ENCODE measurements at regions not wholly inside any gene's neighbourhood (a gene's known extent, or its start where the extent isn't known, plus 50 kb on each side); places are given as distances from the start of the nearest gene placed in this dataset.
A peak's percentile ranks its signal among the peaks of the same experiment; 100 is the strongest.

DNA sequence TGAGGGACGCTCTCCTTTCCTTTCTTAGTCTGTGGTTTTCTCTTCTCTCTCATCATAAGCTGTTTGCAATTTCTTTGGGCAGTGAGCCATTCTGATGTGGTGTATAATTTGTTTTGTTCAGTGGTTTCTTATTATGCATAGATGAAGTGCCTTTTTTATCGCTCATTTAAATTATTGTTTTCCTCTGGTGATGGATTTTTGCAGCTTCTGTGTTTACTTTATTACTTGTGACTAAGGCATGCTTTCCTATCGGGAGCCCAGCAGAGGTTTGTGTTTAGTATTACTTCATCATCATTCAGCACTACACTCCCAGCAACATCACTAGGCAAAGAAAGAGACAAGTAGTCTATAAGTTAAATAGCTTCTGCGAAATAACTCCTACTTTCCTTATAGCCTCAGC lies 586.6 kb upstream of the NOVA1 start:
- DNase-seq: no peak
- no peak for ATAC-seq (ENCODE audit: low read depth in 2 of 2)
- Mint-ChIP-seq H3K4me3 (no peak overlapping the region), H3K27ac (no peak overlapping the region), H3K9me3 (peaks cover 0 to 13% (median 0%) of the 10 kb centered on the region in 7 donors), H3K4me1 (no peaks in the 10 kb centered on the region), H3K27me3 (no peaks in the 10 kb centered on the region), H3K36me3 (no peaks in the 10 kb centered on the region)

DNA sequence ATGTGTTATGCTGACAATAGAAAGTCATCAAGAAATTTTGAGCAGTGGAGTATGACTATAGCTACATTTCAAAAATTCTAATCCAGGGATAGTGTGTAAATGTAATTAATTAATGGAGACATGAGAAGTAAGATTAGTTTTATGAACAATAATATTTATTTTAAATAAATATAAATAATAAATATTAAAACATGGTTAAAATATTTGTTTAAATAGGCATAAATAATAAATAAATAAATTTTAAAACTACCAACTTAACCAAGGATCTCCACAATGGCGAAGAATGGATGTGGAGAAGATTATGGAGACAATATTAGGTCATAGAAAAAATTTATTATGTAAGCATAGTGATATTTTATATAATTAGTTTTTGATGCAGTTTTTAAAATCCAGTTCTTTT lies 588.2 kb upstream of the NOVA1 start:
- H3K36me3 Mint-ChIP-seq: no peaks in the 10 kb centered on the region
- H3K27me3 Mint-ChIP-seq: no peaks in the 10 kb centered on the region
- no peak for ATAC-seq (ENCODE audit: low read depth in 2 of 2)
- no peak overlapping the region for H3K27ac Mint-ChIP-seq
- peaks cover 0 to 14% (median 0%) of the 10 kb centered on the region in 7 donors for H3K9me3 Mint-ChIP-seq
- no peak for DNase-seq
- H3K4me3 Mint-ChIP-seq: no peak overlapping the region
- no peaks in the 10 kb centered on the region for H3K4me1 Mint-ChIP-seq

DNA sequence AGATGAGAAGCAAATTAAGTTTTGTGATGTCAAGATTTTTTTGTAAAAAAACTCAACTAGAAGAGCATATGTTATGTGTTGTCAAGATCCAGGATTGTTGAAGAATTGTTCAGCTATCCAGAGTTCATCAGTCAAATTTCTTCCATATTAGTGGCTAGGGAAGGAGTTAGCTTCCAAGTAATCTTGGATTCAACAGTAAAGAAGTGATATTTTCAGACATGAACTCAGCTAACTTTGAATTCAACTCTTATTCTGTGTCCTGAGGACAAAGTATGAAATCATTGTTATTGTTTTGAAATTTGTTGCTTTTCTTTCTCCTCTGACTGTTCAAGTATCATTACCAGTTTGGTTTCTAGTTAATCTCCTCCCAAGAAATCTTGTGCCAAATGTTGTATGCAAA lies 589.3 kb upstream of the NOVA1 start:
- no peak for DNase-seq
- ATAC-seq (ENCODE audit: low read depth in 2 of 2): no peak
- no peak overlapping the region for H3K4me3 Mint-ChIP-seq
- H3K36me3 Mint-ChIP-seq: no peaks in the 10 kb centered on the region
- H3K4me1 Mint-ChIP-seq: no peaks in the 10 kb centered on the region
- peaks cover 0 to 9% (median 0%) of the 10 kb centered on the region in 7 donors for H3K9me3 Mint-ChIP-seq
- no peak overlapping the region for H3K27ac Mint-ChIP-seq
- H3K27me3 Mint-ChIP-seq: no peaks in the 10 kb centered on the region

DNA sequence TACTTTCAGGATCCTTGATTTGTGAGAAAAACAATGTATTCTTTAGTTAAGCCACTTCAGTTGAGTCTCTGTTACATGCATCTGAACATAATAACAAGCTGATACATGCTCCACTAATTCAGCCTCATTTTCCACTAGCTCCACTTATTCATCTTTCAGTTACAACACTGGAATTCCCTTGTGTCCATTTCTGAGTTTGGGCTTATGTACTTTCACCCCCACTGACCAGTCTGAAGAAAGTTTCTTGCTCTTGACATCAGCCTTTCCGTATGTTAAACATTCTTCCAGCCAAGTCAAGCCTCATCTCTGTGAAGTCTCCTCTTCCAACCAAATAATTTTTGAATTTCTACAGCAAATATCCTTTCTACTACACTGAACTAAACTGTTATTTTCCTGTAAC lies 592.5 kb upstream of the NOVA1 start:
- DNase-seq (no peak), ATAC-seq (ENCODE audit: low read depth in 2 of 2) (no peak)
- Mint-ChIP-seq H3K9me3 (peaks cover 0 to 8% (median 0%) of the 10 kb centered on the region in 7 donors), H3K4me1 (no peaks in the 10 kb centered on the region), H3K36me3 (no peaks in the 10 kb centered on the region), H3K27ac (no peak overlapping the region), H3K4me3 (no peak overlapping the region), H3K27me3 (no peaks in the 10 kb centered on the region)

DNA sequence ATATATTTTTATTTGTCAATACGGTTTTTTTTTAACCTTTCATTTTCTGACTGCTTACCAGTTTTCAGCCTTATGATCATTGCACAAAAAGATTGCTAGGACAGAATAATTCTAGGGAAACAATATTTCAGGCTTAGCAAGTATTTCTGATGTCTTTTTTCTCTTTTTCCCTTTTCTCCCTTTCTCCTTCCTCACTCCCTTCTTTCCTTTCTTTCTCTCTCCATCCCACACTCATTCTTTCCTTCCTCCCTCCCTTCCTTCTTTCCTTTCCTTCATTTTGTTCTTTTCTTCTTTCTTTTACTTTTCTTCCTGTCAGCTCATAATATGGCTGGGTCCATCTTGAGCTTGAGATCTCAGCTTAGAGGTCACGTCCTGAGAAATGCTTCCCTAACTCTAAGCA lies 601.4 kb upstream of the NOVA1 start:
- Mint-ChIP-seq H3K27me3 (no peaks in the 10 kb centered on the region), H3K9me3 (peaks cover 0 to 6% (median 0%) of the 10 kb centered on the region in 7 donors), H3K27ac (no peak overlapping the region), H3K4me3 (no peak overlapping the region), H3K4me1 (no peaks in the 10 kb centered on the region), H3K36me3 (no peaks in the 10 kb centered on the region)
- no peak for DNase-seq
- ATAC-seq (ENCODE audit: low read depth in 2 of 2): no peak

DNA sequence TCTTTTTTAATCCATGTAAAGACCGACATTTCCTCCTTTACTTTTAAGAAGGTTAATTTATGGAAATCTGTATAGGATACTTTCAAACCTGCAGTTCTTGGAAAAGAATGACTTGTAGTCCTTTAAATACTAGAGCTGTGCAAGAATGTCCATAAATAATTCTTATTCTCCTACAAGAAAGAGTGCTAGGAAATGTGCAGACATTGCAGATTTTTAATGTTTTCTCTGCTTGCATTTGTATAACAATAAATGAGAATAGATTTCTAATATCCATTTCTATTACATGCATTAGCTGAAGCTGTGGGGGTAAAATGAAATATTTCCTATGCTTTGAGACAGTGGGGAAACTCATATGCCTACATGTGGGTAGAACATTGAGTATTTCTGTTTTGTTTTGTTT lies 607.2 kb upstream of the NOVA1 start:
- H3K4me3 Mint-ChIP-seq: no peak overlapping the region

DNA sequence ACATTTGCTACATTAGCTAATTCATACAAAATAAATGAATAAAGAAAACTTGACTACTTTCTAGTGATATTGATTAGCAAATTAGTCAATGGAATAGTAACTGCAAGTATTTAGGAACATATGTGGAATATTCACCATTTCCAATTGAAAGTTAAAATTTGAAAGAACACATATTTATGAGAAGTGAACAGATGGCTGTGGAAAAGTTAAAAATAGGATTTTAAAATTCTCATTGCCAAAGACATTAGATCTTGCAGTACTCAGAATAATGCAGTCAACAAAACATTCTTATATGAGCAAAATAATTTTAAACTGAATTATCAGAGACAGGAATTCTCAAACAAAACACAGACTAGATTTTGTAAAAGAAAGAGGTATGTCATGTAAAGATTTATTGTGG lies 613.9 kb upstream of the NOVA1 start:
- Mint-ChIP-seq H3K27me3 (no peaks in the 10 kb centered on the region), H3K9me3 (peaks cover 0 to 4% (median 2%) of the 10 kb centered on the region in 7 donors), H3K4me3 (no peak overlapping the region), H3K36me3 (no peaks in the 10 kb centered on the region), H3K27ac (no peak overlapping the region), H3K4me1 (no peaks in the 10 kb centered on the region)
- no peak for ATAC-seq (ENCODE audit: low read depth in 2 of 2)
- no peak for DNase-seq

More for the DNA sequence above, 607.2 kb upstream of the NOVA1 start:
- Mint-ChIP-seq H3K36me3 (no peaks in the 10 kb centered on the region), H3K27me3 (no peaks in the 10 kb centered on the region), H3K27ac (no peak overlapping the region), H3K9me3 (peaks cover 0 to 4% (median 0%) of the 10 kb centered on the region in 7 donors), H3K4me1 (no peaks in the 10 kb centered on the region)
- DNase-seq (no peak), ATAC-seq (ENCODE audit: low read depth in 2 of 2) (no peak)

DNA sequence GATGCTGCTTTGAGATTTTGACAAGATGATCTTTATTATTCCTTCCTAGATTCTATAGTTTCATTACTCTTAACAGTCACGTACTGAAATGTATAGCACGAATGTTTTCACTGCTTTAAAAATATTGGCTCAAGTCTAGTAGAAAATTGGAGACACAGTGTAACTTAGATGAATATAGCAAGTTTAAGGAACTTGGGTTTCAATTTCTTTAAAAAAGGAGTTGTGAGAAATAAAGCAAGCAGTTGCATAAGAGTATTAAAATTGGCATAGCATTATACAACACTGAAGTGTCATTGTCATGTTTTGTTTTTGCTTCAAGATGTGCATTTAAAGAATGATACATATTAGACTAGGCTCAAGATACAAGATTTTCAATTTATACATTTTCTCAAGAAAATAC lies 624.8 kb upstream of the NOVA1 start:
- Mint-ChIP-seq H3K4me3 (no peak overlapping the region), H3K36me3 (peaks cover 0 to 9% of the 10 kb centered on the region in 2 donors), H3K27ac (no peak overlapping the region), H3K9me3 (peaks cover 8 to 35% (median 16%) of the 10 kb centered on the region in 7 donors), H3K4me1 (no peaks in the 10 kb centered on the region), H3K27me3 (no peaks in the 10 kb centered on the region)
- no peak for ATAC-seq (ENCODE audit: low read depth in 2 of 2)
- DNase-seq: no peak

DNA sequence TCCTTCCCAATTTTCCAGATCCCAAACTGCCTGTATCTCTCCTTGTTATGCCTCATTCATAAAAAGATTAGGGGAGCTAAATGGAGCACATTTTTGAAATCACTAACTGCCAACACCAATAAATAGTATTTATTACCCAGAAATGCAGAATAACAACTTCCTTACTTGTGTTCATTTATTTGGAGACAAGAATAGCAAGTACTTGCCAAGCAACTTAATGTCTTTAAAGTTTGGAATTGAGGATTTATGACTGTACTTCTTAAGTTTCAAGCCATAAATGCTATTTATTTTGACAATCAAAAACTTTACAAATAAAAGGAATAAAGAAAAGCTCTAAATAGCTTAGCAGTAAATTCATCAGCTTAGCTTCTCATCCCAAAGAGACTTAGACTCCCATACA lies 626.1 kb upstream of the NOVA1 start:
- H3K4me3 Mint-ChIP-seq: no peak overlapping the region
- ATAC-seq (ENCODE audit: low read depth in 2 of 2) (no peak), DNase-seq (no peak)
- H3K36me3 Mint-ChIP-seq: peaks cover 0 to 9% of the 10 kb centered on the region in 2 donors
- H3K4me1 Mint-ChIP-seq: no peaks in the 10 kb centered on the region
- no peaks in the 10 kb centered on the region for H3K27me3 Mint-ChIP-seq
- H3K27ac Mint-ChIP-seq: no peak overlapping the region
- peaks cover 4 to 26% (median 17%) of the 10 kb centered on the region in 7 donors for H3K9me3 Mint-ChIP-seq

DNA sequence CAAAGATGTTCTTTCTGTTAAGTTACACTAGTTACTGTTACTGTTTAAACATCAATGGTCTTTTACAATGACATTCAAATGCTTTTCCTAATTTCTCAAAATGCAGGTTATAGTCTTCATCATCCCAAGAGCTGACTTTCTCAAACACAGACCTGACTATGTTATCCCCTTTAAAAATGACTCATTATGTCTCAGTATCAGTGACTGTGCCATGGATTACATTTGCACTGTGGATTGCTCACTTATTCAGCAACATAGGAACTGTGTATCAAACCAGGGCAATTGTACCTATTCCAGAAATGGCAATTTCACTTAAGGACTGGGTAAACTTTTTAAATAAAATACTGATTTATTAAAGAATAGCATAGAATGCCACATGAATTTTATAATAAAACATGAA lies 630.2 kb upstream of the NOVA1 start:
- DNase-seq: no peak
- Mint-ChIP-seq H3K27me3 (no peaks in the 10 kb centered on the region), H3K36me3 (no peaks in the 10 kb centered on the region), H3K4me3 (no peak overlapping the region), H3K4me1 (no peaks in the 10 kb centered on the region), H3K27ac (no peak overlapping the region), H3K9me3 (peaks cover 2 to 10% (median 5%) of the 10 kb centered on the region in 7 donors)
- no peak for ATAC-seq (ENCODE audit: low read depth in 2 of 2)

DNA sequence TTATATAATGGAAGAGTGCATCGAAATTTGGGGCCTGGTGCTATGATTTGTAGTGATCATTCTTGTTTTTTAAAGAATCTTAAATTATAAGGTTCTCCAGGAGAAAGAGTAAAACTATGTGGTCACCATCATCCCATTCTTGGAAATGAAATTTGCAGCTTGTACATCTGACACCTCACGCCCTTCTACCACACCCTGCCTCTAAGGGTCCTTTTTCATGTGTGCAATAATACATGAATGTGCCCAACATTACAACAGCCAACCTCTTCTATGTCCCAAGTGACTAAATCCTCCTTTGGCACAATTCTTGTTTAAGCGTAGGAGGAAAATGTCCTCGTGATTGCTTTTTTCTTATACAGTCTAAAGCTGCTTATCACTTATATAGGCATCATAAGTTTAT lies 636.5 kb upstream of the NOVA1 start:
- DNase-seq (no peak), ATAC-seq (ENCODE audit: low read depth in 2 of 2) (no peak)
- H3K9me3 Mint-ChIP-seq: peaks cover 0 to 10% (median 4%) of the 10 kb centered on the region in 7 donors
- H3K4me1 Mint-ChIP-seq: no peaks in the 10 kb centered on the region
- H3K4me3 Mint-ChIP-seq: no peak overlapping the region
- H3K36me3 Mint-ChIP-seq: no peaks in the 10 kb centered on the region
- H3K27me3 Mint-ChIP-seq: no peaks in the 10 kb centered on the region
- H3K27ac Mint-ChIP-seq: no peak overlapping the region

DNA sequence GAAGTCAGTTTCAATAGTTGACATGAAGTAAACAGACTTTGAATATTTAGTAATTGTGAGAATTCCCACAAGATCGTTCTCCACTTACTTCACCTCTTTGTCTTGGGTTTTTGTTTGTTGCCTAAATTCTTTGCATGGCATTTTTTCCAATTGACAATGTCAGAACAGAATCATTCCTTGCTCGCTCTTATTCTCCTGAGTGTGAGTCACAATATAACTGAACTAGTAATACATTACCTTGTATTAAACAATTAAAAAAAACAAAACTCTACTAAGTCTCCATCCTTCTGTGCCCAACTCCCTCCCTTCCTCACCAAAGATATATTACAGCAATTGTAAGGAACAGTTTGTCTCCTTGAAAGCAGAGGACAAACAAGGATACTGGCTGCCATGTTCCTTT lies 638.8 kb upstream of the NOVA1 start:
- no peaks in the 10 kb centered on the region for H3K4me1 Mint-ChIP-seq
- H3K36me3 Mint-ChIP-seq: no peaks in the 10 kb centered on the region
- H3K9me3 Mint-ChIP-seq: peaks cover 0 to 8% (median 0%) of the 10 kb centered on the region in 7 donors
- no peak overlapping the region for H3K4me3 Mint-ChIP-seq
- DNase-seq (no peak), ATAC-seq (ENCODE audit: low read depth in 2 of 2) (no peak)
- H3K27ac Mint-ChIP-seq: no peak overlapping the region
- no peaks in the 10 kb centered on the region for H3K27me3 Mint-ChIP-seq

DNA sequence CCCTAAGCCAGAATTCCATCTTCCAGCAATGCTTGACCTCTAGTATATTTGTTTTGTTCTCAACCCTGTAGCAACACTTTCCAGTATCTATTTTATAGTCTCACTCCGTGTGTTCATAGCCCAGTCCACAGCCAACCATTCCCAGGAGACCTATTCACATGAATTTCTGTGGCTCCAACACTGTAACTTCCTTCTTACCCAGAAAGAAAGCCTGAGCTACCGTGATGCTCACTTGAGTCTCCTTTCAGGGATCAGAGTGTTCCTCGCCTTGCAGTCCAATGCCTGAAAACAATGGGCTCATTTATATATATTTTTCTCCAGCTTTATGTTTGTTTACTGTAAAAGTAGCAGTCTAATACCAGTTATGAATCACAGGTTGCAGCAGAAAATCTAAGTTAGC lies 645.0 kb upstream of the NOVA1 start:
- Mint-ChIP-seq H3K4me3 (peak overlapping the region in 1 of 8 donors; percentile 25), H3K36me3 (no peaks in the 10 kb centered on the region), H3K4me1 (no peaks in the 10 kb centered on the region), H3K27me3 (no peaks in the 10 kb centered on the region), H3K9me3 (peaks cover 0 to 4% (median 3%) of the 10 kb centered on the region in 7 donors), H3K27ac (no peak overlapping the region)
- DNase-seq (no peak), ATAC-seq (ENCODE audit: low read depth in 2 of 2) (no peak)

DNA sequence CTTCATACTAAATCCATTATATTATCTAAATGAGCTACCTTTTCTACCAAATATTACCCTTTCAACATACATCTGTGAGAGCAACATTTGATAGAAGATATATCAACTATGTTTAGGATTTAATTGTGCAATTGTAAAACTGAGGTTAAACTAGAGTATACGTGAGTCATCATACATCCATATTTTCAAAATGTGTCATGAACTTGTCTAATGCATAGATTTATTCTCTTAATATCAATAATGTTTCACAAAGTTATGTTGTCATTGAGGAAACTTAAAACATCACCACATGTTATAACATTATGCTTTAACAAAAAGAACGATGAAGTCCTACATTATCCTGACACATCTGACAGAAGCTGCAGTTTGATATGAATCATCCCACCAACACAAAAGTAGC lies 645.5 kb upstream of the NOVA1 start:
- DNase-seq (no peak), ATAC-seq (ENCODE audit: low read depth in 2 of 2) (no peak)
- no peaks in the 10 kb centered on the region for H3K36me3 Mint-ChIP-seq
- peaks cover 0 to 4% (median 3%) of the 10 kb centered on the region in 7 donors for H3K9me3 Mint-ChIP-seq
- H3K27ac Mint-ChIP-seq: no peak overlapping the region
- no peak overlapping the region for H3K4me3 Mint-ChIP-seq
- no peaks in the 10 kb centered on the region for H3K4me1 Mint-ChIP-seq
- no peaks in the 10 kb centered on the region for H3K27me3 Mint-ChIP-seq

DNA sequence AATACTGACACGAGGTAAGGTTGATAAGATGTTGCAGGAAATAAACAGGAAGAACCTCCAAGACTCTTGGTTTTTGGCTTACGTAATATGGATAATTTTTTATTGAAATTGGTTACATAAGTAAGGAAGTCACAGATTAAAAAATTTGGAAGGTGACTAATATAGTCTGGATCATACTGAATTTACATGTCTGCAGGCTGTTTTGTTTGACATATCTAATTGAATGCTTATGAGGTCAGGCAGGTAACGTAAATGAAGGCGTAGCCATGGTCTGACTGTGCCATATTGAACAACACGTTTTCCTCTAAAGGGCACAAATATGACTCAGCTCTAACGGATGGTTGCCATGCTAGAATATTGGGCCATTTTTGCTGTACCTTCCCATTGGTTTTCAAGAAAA lies 648.1 kb upstream of the NOVA1 start:
- Mint-ChIP-seq H3K27me3 (no peaks in the 10 kb centered on the region), H3K36me3 (no peaks in the 10 kb centered on the region), H3K4me1 (no peaks in the 10 kb centered on the region), H3K27ac (no peak overlapping the region), H3K4me3 (no peak overlapping the region), H3K9me3 (peaks cover 0 to 5% (median 4%) of the 10 kb centered on the region in 7 donors)
- ATAC-seq (ENCODE audit: low read depth in 2 of 2): no peak
- no peak for DNase-seq

Data from naive B cell (primary cell).